GM12873 (cell line): ENCODE measurements at regions not wholly inside any gene's neighbourhood (a gene's known extent, or its start where the extent isn't known, plus 50 kb on each side); places are given as distances from the start of the nearest gene placed in this dataset.

Source experiments
- CTCF ChIP-seq: IDR thresholded peaks from 2 replicates; pipeline ENCODE4 v1.5.1; 2012; ENCODE audit warnings: low read depth, mild to moderate bottlenecking, moderate library complexity, low read length, control low read depth; ENCODE audit not compliant: insufficient read depth; ENCODE audit errors: missing control alignments

- TF ChIP-seq CTCF, result no peak
Measured at GRCh38 chr10:56632537-56632936, 271.5 kb upstream of the ZWINT start.

- TF ChIP-seq CTCF, result peak; percentile 10
Measured at GRCh38 chr10:56624082-56624481, 263.0 kb upstream of the ZWINT start.

GRCh38 chr10:56623064-56623463, 262.0 kb upstream of the ZWINT start:
- TF ChIP-seq CTCF, result no peak

- no peak for TF ChIP-seq CTCF
Measured at GRCh38 chr10:56622335-56622973, 261.4 kb upstream of the ZWINT start.

GRCh38 chr10:56606202-56606601, 245.1 kb upstream of the ZWINT start:
- no peak for TF ChIP-seq CTCF

GRCh38 chr10:56605051-56605450, 244.0 kb upstream of the ZWINT start:
- no peak for TF ChIP-seq CTCF

- no peak for TF ChIP-seq CTCF
Measured at GRCh38 chr10:56604624-56605023, 243.6 kb upstream of the ZWINT start.
